ENCODE measurements at regions not wholly inside any gene's neighbourhood (a gene's known extent, or its start where the extent isn't known, plus 50 kb on each side); places are given as distances from the start of the nearest gene placed in this dataset.

- H3K4me3 Mint-ChIP-seq: no peak overlapping the region
- intact Hi-C loops (cut with micrococcal nuclease): no loop called here
- Histone ChIP-seq H4K20me1 (ENCODE audit: control insufficient read depth, insufficient read depth, low read length, poor library complexity, severe bottlenecking) (no peaks in the 10 kb centered on the region), H3K9me3 (ENCODE audit: control extremely low read depth in 1 of 3, control insufficient read depth in 2 of 3, insufficient read depth in 1 of 3, low read length in 2 of 3) (peaks cover 0 to 4% (median 0%) of the 10 kb centered on the region in 3 donors), H2AFZ (ENCODE audit: insufficient read depth, low read depth, low read length, poor library complexity, severe bottlenecking) (no peak overlapping the region), H3K27me3 (replicated peaks in 1 of 4; ENCODE audit: control extremely low read depth in 1 of 4, control insufficient read depth in 3 of 4, insufficient read depth in 4 of 4, low read length in 3 of 4) (no peaks in the 10 kb centered on the region), H3K4me2 (replicated peaks; ENCODE audit: low read depth, low read length, poor library complexity, severe bottlenecking) (no peak overlapping the region), H3K9ac (ENCODE audit: low read length) (no peak overlapping the region), H3K36me3 (replicated peaks in 1 of 2; ENCODE audit: control extremely low read depth in 1 of 2, control insufficient read depth in 1 of 2, extremely low read depth in 1 of 2, insufficient read depth in 2 of 2, low read length in 1 of 2) (no peaks in the 10 kb centered on the region), H3K79me2 (ENCODE audit: control insufficient read depth, insufficient read depth, low read length) (peaks cover 46% of the 10 kb centered on the region), H3K27ac (ENCODE audit: low read length in 2 of 2) (no peak overlapping the region), H3K4me1 (ENCODE audit: control insufficient read depth in 2 of 2, insufficient read depth in 2 of 2, low read length in 2 of 2) (peaks cover 10 to 19% of the 10 kb centered on the region in 2 donors), H3K4me3 (ENCODE audit: control extremely low read depth in 1 of 5, extremely low read depth in 1 of 5, insufficient read depth in 1 of 5, low read depth in 2 of 5, low read length in 4 of 5) (no peak overlapping the region)
- no peak for TF ChIP-seq CTCF (IDR thresholded peaks at IDR 0.05)
- TF ChIP-seq EZH2 (IDR thresholded peaks at IDR 0.05; ENCODE audit: borderline replicate concordance, insufficient read depth, low read depth, low read length, poor library complexity, severe bottlenecking): no peak
- peaks cover 19% of the 10 kb centered on the region for H3K4me1 Mint-ChIP-seq
- no peak for DNase-seq
- ChIA-PET CTCF (interaction anchor here (1.0 to 2.5 kb wide), 3 partner anchors 10 to 463 kb away, joined by 3 to 11 read pairs (median 4); no protein-coding TSS in a partner anchor), POLR2A (no interaction called here)
- no peaks in the 10 kb centered on the region for H3K9me3 Mint-ChIP-seq (ENCODE audit: insufficient read depth)
- 94% methylated on average over 8 of the region's 18 CpGs for WGBS (ENCODE audit: insufficient coverage)
- ATAC-seq (ENCODE audit: low read depth): no peak
- H3K27ac Mint-ChIP-seq: peak overlapping the region; percentile 39
- H3K27me3 Mint-ChIP-seq: no peaks in the 10 kb centered on the region
These were observed 107.1 kb upstream of the BACH2 start for GRCh38 chr6:90403489-90404381.

GRCh38 chr6:90402831-90403192, 106.2 kb upstream of the BACH2 start:
- Histone ChIP-seq H3K79me2 (ENCODE audit: control insufficient read depth, insufficient read depth, low read length) (peaks cover 54% of the 10 kb centered on the region), H3K27me3 (replicated peaks in 1 of 4; ENCODE audit: control extremely low read depth in 1 of 4, control insufficient read depth in 3 of 4, insufficient read depth in 4 of 4, low read length in 3 of 4) (no peaks in the 10 kb centered on the region), H3K4me2 (replicated peaks; ENCODE audit: low read depth, low read length, poor library complexity, severe bottlenecking) (peak overlapping the region; percentile 42), H3K9ac (ENCODE audit: low read length) (no peak overlapping the region), H4K20me1 (ENCODE audit: control insufficient read depth, insufficient read depth, low read length, poor library complexity, severe bottlenecking) (no peaks in the 10 kb centered on the region), H3K27ac (ENCODE audit: low read length in 2 of 2) (no peak overlapping the region), H3K4me3 (ENCODE audit: control extremely low read depth in 1 of 5, extremely low read depth in 1 of 5, insufficient read depth in 1 of 5, low read depth in 2 of 5, low read length in 4 of 5) (no peak overlapping the region), H2AFZ (ENCODE audit: insufficient read depth, low read depth, low read length, poor library complexity, severe bottlenecking) (no peak overlapping the region), H3K36me3 (replicated peaks in 1 of 2; ENCODE audit: control extremely low read depth in 1 of 2, control insufficient read depth in 1 of 2, extremely low read depth in 1 of 2, insufficient read depth in 2 of 2, low read length in 1 of 2) (no peaks in the 10 kb centered on the region), H3K9me3 (ENCODE audit: control extremely low read depth in 1 of 3, control insufficient read depth in 2 of 3, insufficient read depth in 1 of 3, low read length in 2 of 3) (peaks cover 0 to 4% (median 0%) of the 10 kb centered on the region in 3 donors), H3K4me1 (ENCODE audit: control insufficient read depth in 2 of 2, insufficient read depth in 2 of 2, low read length in 2 of 2) (peaks cover 19 to 28% of the 10 kb centered on the region in 2 donors)
- Mint-ChIP-seq H3K27me3 (no peaks in the 10 kb centered on the region), H3K4me1 (peaks cover 28% of the 10 kb centered on the region), H3K9me3 (ENCODE audit: insufficient read depth) (no peaks in the 10 kb centered on the region), H3K27ac (no peak overlapping the region), H3K4me3 (no peak overlapping the region)
- DNase-seq: no peak
- 100% methylated on average over 2 of the region's 2 CpGs for WGBS (ENCODE audit: insufficient coverage)
- TF ChIP-seq EZH2 (IDR thresholded peaks at IDR 0.05; ENCODE audit: borderline replicate concordance, insufficient read depth, low read depth, low read length, poor library complexity, severe bottlenecking) (no peak), CTCF (IDR thresholded peaks at IDR 0.05) (no peak)
- ChIA-PET CTCF (interaction anchor here (1.0 to 2.5 kb wide), 2 partner anchors 9 to 116 kb away, joined by 3 to 11 read pairs; no protein-coding TSS in a partner anchor), POLR2A (no interaction called here)
- intact Hi-C loops (cut with micrococcal nuclease): no loop called here
- ATAC-seq (ENCODE audit: low read depth): no peak

Measured in B cell (primary cell).